Suppressor macrophage treated with lipopolysaccharide for 1 hour (primary cell): ENCODE measurements at regions not wholly inside any gene's neighbourhood (a gene's known extent, or its start where the extent isn't known, plus 50 kb on each side); places are given as distances from the start of the nearest gene placed in this dataset.

ENCODE experiments used
- DNase-seq, 3 donors: peaks; one replicate each; pipeline ENCODE4 v3.0.0-alpha.2; 2020 to 2022

GRCh38 chr13:34046457-34046856, 228.5 kb downstream of the RFC3 start:
- no peak for DNase-seq

GRCh38 chr13:34048652-34049051, 230.7 kb downstream of the RFC3 start:
- DNase-seq: no peak

- DNase-seq: no peak
These were observed 238.8 kb downstream of the RFC3 start for GRCh38 chr13:34056733-34057258.

- DNase-seq: no peak
These were observed 246.7 kb downstream of the RFC3 start for GRCh38 chr13:34064456-34065205.

GRCh38 chr13:34065928-34066327, 248.0 kb downstream of the RFC3 start:
- no peak for DNase-seq

- DNase-seq: no peak
These were observed 248.4 kb downstream of the RFC3 start for GRCh38 chr13:34066344-34066743.

- no peak for DNase-seq
These were observed 252.1 kb downstream of the RFC3 start for GRCh38 chr13:34070006-34070405.

GRCh38 chr13:34070544-34071303, 252.8 kb downstream of the RFC3 start:
- no peak for DNase-seq

- no peak for DNase-seq
These were observed 258.4 kb downstream of the RFC3 start for GRCh38 chr13:34076319-34076718.

- no peak for DNase-seq
These were observed 259.2 kb downstream of the RFC3 start for GRCh38 chr13:34076943-34077703.

GRCh38 chr13:34078334-34078999, 260.5 kb downstream of the RFC3 start:
- no peak for DNase-seq

GRCh38 chr13:34085204-34085603, 267.3 kb downstream of the RFC3 start:
- DNase-seq: no peak

GRCh38 chr13:34086281-34086680, 268.3 kb downstream of the RFC3 start:
- no peak for DNase-seq

- DNase-seq: no peak
These were observed 269.8 kb downstream of the RFC3 start for GRCh38 chr13:34087791-34088190.

- no peak for DNase-seq
These were observed 285.9 kb downstream of the RFC3 start for GRCh38 chr13:34103854-34104253.

- no peak for DNase-seq
These were observed 286.9 kb downstream of the RFC3 start for GRCh38 chr13:34104853-34105252.

GRCh38 chr13:34107806-34108205, 289.9 kb downstream of the RFC3 start:
- no peak for DNase-seq

- peak in 1 of 3 donors; percentile 5 for DNase-seq
These were observed 290.5 kb downstream of the RFC3 start for GRCh38 chr13:34108410-34108809.

GRCh38 chr13:34114581-34114980, 296.6 kb downstream of the RFC3 start:
- DNase-seq: no peak

GRCh38 chr13:34116651-34117050, 298.7 kb downstream of the RFC3 start:
- no peak for DNase-seq

GRCh38 chr13:34124666-34125306, 306.8 kb downstream of the RFC3 start:
- no peak for DNase-seq

GRCh38 chr13:34127523-34127922, 309.6 kb downstream of the RFC3 start:
- DNase-seq: no peak
